ENCODE measurements at regions not wholly inside any gene's neighbourhood (a gene's known extent, or its start where the extent isn't known, plus 50 kb on each side); places are given as distances from the start of the nearest gene placed in this dataset.

GRCh38 chr1:67619080-67619479 is 65.9 kb upstream of the GADD45A start:
- DNase-seq, result no peak

GRCh38 chr1:67623906-67624305 is 61.1 kb upstream of the GADD45A start:
- no peak for DNase-seq

GRCh38 chr1:67624680-67625079 is 60.3 kb upstream of the GADD45A start:
- no peak for DNase-seq

- no peak for DNase-seq
Observed at GRCh38 chr1:67626090-67626860, 58.7 kb upstream of the GADD45A start.

GRCh38 chr1:67626861-67627235 is 58.2 kb upstream of the GADD45A start:
- DNase-seq, result no peak

GRCh38 chr1:67627336-67627735 is 57.7 kb upstream of the GADD45A start:
- no peak for DNase-seq

GRCh38 chr1:67627906-67628305 is 57.1 kb upstream of the GADD45A start:
- DNase-seq, result no peak

GRCh38 chr1:67629370-67630075 is 55.5 kb upstream of the GADD45A start:
- no peak for DNase-seq

GRCh38 chr1:67630438-67631045 is 54.5 kb upstream of the GADD45A start:
- DNase-seq, result no peak

- DNase-seq, result no peak
Observed at GRCh38 chr1:67632356-67632755, 52.6 kb upstream of the GADD45A start.

- DNase-seq, result no peak
Observed at GRCh38 chr1:67632811-67633655, 52.0 kb upstream of the GADD45A start.

GRCh38 chr1:67634396-67634935 is 50.5 kb upstream of the GADD45A start:
- DNase-seq, result no peak

- DNase-seq, result no peak
Observed at GRCh38 chr1:67635055-67635809, 49.8 kb upstream of the GADD45A start.

All from stimulated activated CD4-positive, alpha-beta T cell treated with anti-CD3 and anti-CD28 coated beads, Interleukin-15, amount 100 ng/mL, for 24 hours (primary cell).